ENCODE measurements at regions not wholly inside any gene's neighbourhood (a gene's known extent, or its start where the extent isn't known, plus 50 kb on each side); places are given as distances from the start of the nearest gene placed in this dataset.

DNA sequence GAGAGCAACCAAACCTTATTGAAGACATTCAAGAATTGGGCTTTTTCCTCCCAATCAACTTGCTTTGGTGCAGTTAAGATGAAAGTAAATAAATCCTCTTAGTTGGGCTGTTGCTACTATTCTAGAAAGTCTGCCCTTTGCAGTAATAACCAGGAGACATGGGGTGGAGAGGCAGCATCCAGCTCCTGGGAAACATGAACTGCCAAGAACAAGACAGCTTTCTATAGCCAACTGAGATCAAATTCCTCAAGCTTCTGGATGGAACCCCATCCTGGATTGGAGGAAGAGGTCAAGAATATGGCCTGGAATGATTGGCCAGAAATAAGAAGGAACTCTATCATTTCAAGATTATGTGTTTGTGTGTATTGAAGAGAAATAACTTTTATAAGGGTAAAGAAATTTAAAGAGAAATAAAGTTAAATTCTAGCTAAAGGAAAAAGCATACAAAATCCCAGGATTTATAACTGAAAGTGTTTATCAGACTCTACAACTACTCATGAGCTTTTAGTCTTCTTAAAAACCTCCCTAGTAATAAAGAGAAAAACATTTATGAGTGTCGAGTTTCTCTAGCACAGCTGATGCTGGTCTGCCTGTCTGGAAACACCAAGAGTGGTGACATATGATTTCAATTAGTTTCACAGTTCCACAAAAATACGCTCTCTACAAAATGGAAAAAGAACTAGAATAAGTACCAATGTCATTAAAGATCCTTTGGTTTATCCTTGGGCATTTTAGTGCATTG, 70.1 kb upstream of the COL1A2 start:
- DNase-seq, result no peak

DNA sequence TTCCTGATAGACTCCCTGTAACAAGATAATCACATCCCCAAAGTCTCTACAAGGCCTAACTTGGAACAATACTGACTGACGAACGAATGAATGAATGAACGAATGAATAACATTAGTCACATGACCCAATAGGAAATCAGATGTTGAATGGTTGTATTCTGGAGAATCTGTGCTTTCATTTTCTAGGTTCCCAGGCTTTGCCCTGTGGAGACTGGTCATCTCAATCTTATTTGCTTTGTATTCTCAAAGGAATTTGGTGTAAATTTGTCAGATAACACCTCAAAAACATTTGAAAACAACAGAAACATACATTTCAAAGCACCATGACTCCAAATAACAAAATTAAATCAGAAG, 69.6 kb upstream of the COL1A2 start:
- DNase-seq, result no peak

DNA sequence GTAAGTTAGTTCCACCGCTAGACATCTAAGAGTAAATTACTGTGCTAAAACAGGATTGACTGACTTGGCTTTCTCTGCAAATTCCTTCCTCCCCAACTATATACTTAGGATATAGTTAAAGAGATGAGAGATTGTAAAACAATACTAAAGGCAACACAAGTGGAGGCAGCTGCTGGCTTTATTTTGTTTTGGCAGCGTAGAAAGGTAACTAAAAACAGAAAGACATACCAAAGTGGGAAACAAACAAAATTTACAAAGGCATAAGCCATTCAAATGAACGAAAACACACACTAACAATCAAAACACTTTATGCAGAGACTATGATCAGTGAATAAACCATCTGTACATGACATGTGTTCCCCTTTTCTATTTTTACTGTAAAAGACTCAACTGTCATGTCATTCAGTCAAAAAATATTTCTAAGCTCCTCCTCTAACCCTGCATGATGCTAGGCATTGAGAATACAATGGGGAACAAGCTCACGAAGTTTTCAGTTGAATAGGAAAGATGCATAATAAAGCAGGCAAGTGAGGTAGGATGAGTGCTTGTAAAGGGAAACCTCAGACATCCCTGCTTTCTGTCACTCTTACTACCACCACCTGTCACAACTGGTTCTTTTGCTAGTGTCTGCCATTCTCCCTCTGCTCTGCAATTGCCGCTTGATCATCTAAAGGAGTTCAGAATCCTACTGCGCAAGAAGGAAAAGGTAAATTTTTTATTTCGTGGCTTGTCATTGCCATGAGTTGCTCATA, 64.2 kb upstream of the COL1A2 start:
- DNase-seq, result no peak

DNA sequence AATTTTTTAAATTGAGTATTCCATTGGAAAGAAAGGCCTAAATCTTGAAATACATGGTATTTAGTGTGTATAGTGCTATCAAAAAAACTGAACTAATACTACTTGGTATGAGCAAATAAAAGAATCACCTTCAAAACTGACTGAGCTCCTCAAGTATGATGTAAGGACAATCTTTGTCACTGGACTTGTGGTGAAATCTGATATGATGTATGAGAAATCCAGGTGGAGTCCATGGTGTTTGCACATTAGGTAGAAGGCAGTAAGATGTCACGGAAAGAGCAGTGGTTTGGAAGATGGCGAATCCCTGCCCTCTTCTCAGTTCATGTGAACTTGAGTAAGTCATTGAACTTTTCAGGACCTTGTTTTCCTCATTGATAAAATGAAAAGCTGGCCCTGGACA, 62.1 kb upstream of the COL1A2 start:
- DNase-seq, result no peak

DNA sequence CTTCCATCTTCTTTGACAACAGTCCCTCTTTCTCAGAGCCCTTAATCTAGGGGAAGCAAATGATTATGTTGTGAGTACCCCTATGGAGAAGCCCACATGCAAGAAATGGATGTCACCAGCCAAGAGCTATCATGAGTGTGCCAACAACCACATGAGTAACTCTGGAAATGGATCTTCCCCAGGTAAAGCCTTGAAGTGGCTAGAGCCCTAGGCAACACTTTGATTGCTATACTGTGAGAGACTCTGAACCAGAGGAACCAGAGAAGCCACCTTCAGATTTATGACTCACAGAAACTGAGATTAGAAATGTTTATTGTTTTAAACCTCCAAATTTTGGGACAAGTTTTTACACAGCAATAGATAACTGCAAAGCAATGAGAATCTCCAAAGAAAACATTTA, 60.9 kb upstream of the COL1A2 start:
- DNase-seq, result no peak

DNA sequence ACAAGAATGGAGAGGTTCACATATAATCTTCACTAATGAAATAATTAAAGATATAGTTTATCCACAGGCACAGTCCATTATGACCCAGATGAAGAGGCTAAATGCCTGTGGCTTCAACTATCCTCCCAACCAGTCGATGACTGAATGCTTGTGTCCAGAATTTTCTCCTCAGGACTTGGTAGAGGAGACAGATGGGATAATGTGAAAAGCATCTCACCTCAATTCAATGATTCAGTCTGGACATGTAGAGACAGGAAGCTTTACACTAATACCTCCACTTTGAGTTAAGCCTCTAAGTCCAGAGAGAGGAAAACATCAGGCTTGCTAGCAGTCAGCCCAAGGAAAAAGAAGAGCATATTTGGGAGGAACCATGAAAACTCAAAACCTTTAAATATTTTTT, 59.1 kb upstream of the COL1A2 start:
- no peak for DNase-seq

DNA sequence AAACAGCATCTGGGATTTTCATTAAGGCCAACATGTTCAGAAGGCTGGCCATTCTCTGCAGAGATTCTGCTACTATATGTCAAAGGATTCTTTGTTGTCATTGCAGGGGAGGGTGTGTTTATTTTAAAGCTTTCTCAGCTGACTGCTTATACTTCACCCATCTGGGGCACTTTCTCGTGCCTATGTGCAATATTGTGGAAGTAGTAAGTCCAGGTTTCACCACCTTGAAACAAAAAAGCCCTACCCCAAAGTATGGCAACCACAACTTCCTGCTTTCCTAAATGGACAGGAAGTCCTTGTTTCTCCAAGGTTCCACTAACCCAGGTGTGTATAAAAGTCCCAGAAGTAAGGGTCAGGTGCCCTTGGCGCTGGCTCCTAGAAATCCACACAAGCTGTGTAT, 58.7 kb upstream of the COL1A2 start:
- no peak for DNase-seq

DNA sequence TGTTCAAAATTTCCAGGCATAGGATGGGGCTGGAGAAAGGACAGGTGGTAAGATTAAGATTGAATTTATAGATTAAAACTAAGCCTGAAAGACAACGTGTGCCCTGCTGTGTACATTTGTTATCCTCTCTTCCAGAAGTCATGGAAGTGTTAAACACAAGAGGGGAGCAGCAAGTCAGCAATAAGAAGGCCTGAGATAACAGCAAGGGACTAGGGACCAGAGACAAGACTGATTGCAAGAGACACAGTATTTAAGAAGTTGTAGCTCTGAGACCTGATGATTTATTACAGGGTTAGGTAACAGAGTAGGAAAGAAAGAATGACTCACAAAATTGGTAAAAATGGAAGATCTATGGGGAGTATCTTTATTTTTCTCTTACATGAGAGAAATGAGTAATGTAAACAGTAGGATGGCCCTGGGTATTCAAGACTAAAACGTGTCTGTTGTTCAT, 55.7 kb upstream of the COL1A2 start:
- DNase-seq, result no peak

DNA sequence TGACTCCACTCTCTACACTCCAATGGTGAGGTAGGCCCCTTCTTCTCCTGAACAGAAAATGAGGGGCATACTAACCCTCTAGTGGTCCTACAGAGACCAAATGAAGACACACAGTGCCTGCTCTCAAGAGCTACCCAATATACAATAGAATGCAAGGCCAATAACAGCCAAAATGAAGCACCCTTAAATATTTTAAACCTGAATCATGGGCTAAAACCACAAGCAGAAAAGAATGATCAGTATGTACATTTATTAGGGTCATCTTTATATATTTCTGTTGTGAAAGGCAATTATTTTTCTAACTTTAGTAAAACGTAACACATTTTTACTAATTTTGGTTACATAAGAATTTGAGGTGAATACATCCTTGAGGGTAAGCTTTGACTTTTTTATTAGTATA, 49.9 kb upstream of the COL1A2 start:
- no peak for DNase-seq
